ENCODE measurements at regions not wholly inside any gene's neighbourhood (a gene's known extent, or its start where the extent isn't known, plus 50 kb on each side); places are given as distances from the start of the nearest gene placed in this dataset.

DNA sequence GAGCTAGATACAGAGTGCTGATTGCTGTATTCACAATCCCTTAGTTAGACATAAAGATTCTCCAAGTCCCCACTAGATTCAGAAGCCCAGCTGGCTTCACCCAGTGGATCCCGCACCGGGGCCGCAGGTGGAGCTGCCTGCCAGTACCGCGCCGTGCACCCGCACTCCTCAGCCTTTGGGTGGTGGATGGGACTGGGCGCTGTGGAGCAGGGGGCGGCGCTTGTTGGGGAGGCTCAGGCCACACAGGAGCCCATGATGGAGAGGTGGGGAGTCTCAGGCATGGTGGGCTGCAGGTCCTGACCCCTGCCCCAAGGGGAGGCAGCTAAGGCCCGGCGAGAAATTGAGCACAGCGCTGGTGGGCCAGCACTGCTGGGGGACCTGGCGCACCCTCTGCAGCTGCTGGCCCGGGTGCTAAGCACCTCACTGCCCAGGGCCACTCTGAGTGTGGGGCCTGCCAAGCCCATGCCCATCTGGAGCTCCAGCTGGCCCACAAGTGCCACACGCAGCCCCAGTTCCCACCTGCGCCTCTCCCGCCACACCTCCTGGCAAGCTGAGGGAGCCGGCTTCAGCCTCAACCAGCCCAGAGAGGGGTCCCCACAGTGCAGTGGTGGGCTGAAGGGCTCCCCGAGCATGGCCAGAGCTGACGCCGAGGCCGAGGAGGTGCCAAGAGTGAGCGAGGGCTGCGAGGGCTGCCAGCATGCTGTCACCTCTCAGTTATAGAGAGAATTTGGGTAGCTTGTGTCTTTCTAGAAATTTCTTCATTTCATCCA is 417.6 kb downstream of the METTL15 start:
- no peak for DNase-seq (ENCODE audit: insufficient read length, low spot score)
- no peak for FAIRE-seq
- TF ChIP-seq PAX5 (IDR thresholded peaks at IDR 0.05; ENCODE audit: insufficient read depth, low read length, severe bottlenecking) = no peak
- no peak for TF ChIP-seq POLR2A (IDR thresholded peaks at IDR 0.05; ENCODE audit: low read depth, low read length)
- no peak for TF ChIP-seq POU2F2 (IDR thresholded peaks at IDR 0.05; ENCODE audit: low read depth, low read length)
- TF ChIP-seq SPI1 (IDR thresholded peaks at IDR 0.05; ENCODE audit: low read depth, low read length) = no peak
- no peak for TF ChIP-seq TAF1 (IDR thresholded peaks at IDR 0.05; ENCODE audit: low read depth, low read length)

- FAIRE-seq (no peak), DNase-seq (ENCODE audit: insufficient read length, low spot score) (no peak)
- TF ChIP-seq POLR2A (IDR thresholded peaks at IDR 0.05; ENCODE audit: low read depth, low read length) (no peak), PAX5 (IDR thresholded peaks at IDR 0.05; ENCODE audit: insufficient read depth, low read length, severe bottlenecking) (no peak), SPI1 (IDR thresholded peaks at IDR 0.05; ENCODE audit: low read depth, low read length) (no peak), TAF1 (IDR thresholded peaks at IDR 0.05; ENCODE audit: low read depth, low read length) (no peak), POU2F2 (IDR thresholded peaks at IDR 0.05; ENCODE audit: low read depth, low read length) (no peak)
Measured at GRCh38 chr11:28524098-28524497, 415.9 kb downstream of the METTL15 start.

DNA sequence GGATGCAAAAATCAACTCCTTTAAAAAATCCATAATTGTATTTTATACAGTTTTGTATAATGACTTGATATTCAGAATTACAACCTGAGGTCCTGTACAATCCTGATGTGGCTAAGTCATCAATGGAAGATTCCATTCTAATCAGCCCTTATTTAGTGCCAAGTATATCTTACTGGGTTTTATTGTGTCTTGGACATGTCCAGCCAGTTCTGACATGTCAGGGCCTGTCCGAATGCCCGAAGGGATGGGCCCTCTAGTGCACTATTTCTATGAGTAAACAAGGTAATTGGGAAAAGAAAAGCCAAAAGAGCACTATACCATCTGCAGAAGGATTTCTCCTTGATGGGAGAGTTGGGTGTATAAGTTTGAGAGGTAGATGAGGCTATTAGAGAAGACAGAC is 412.9 kb downstream of the METTL15 start:
- TF ChIP-seq POLR2A (IDR thresholded peaks at IDR 0.05; ENCODE audit: low read depth, low read length) (no peak), POLR2AphosphoS5 (IDR thresholded peaks at IDR 0.05; ENCODE audit: low read depth, low read length) (no peak), PAX5 (IDR thresholded peaks at IDR 0.05; ENCODE audit: insufficient read depth, low read length, severe bottlenecking) (no peak), TAF1 (IDR thresholded peaks at IDR 0.05; ENCODE audit: low read depth, low read length) (no peak), SPI1 (IDR thresholded peaks at IDR 0.05; ENCODE audit: low read depth, low read length) (no peak), POU2F2 (IDR thresholded peaks at IDR 0.05; ENCODE audit: low read depth, low read length) (no peak)
- FAIRE-seq = no peak

GRCh38 chr11:28520291-28520690 is 412.1 kb downstream of the METTL15 start:
- FAIRE-seq (no peak), DNase-seq (ENCODE audit: insufficient read length, low spot score) (no peak)
- TF ChIP-seq POLR2AphosphoS5 (IDR thresholded peaks at IDR 0.05; ENCODE audit: low read depth, low read length) (no peak), PAX5 (IDR thresholded peaks at IDR 0.05; ENCODE audit: insufficient read depth, low read length, severe bottlenecking) (no peak), SPI1 (IDR thresholded peaks at IDR 0.05; ENCODE audit: low read depth, low read length) (no peak), TAF1 (IDR thresholded peaks at IDR 0.05; ENCODE audit: low read depth, low read length) (no peak), POLR2A (IDR thresholded peaks at IDR 0.05; ENCODE audit: low read depth, low read length) (no peak), POU2F2 (IDR thresholded peaks at IDR 0.05; ENCODE audit: low read depth, low read length) (no peak)

More for the DNA sequence above, 412.9 kb downstream of the METTL15 start:
- DNase-seq (ENCODE audit: insufficient read length, low spot score) = no peak

DNA sequence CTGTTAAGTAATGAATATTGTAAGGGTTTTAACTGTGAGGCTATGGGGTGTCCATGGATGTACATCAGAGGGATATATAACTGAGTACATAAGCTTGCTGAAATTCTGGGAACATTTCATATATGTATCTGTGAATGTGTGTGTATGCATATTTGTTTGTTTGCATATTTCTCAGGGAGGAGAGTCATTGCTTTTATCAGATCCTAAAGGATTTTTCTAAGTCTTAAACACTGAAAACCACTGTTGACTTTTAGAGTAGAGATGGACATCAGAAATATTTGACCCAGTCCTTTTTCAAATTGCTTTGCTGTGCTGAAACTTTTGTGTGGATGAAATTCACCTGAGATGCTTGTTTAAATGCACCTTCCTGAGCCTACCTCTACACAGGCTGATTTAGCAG is 410.6 kb downstream of the METTL15 start:
- TF ChIP-seq POU2F2 (IDR thresholded peaks at IDR 0.05; ENCODE audit: low read depth, low read length) = no peak
- TF ChIP-seq POLR2A (IDR thresholded peaks at IDR 0.05; ENCODE audit: low read depth, low read length) = no peak
- no peak for TF ChIP-seq SPI1 (IDR thresholded peaks at IDR 0.05; ENCODE audit: low read depth, low read length)
- no peak for TF ChIP-seq PAX5 (IDR thresholded peaks at IDR 0.05; ENCODE audit: insufficient read depth, low read length, severe bottlenecking)
- no peak for TF ChIP-seq TAF1 (IDR thresholded peaks at IDR 0.05; ENCODE audit: low read depth, low read length)
- TF ChIP-seq POLR2AphosphoS5 (IDR thresholded peaks at IDR 0.05; ENCODE audit: low read depth, low read length) = no peak
- FAIRE-seq (no peak), DNase-seq (ENCODE audit: insufficient read length, low spot score) (no peak)

DNA sequence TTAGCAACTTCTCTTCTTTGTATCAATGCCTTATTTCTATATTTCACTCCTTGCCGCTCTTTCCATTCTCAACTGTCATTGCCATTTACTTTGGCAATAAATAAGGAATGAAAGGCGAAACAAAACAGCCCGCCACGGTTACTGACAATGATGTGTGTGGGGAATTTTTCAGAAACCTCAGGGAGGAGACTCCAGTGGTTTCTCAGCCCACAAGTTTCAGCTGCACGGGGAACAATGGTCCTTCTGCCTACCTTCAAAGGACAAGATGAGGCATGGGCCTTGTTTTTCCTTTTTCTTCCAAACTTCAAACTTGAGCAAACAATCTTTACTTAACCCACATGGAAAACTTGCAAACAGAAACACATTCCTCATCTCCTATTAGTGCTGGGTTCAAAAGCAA is 409.4 kb downstream of the METTL15 start:
- TF ChIP-seq TAF1 (IDR thresholded peaks at IDR 0.05; ENCODE audit: low read depth, low read length) = no peak
- DNase-seq (ENCODE audit: insufficient read length, low spot score) (no peak), FAIRE-seq (no peak)

- DNase-seq (ENCODE audit: insufficient read length, low spot score) = no peak
- TF ChIP-seq POLR2AphosphoS5 (IDR thresholded peaks at IDR 0.05; ENCODE audit: low read depth, low read length) = no peak
- no peak for TF ChIP-seq POU2F2 (IDR thresholded peaks at IDR 0.05; ENCODE audit: low read depth, low read length)
- TF ChIP-seq TAF1 (IDR thresholded peaks at IDR 0.05; ENCODE audit: low read depth, low read length) = no peak
- TF ChIP-seq POLR2A (IDR thresholded peaks at IDR 0.05; ENCODE audit: low read depth, low read length) = no peak
- no peak for TF ChIP-seq SPI1 (IDR thresholded peaks at IDR 0.05; ENCODE audit: low read depth, low read length)
- no peak for TF ChIP-seq PAX5 (IDR thresholded peaks at IDR 0.05; ENCODE audit: insufficient read depth, low read length, severe bottlenecking)
- no peak for FAIRE-seq
Measured at GRCh38 chr11:28514391-28514790, 406.2 kb downstream of the METTL15 start.

DNA sequence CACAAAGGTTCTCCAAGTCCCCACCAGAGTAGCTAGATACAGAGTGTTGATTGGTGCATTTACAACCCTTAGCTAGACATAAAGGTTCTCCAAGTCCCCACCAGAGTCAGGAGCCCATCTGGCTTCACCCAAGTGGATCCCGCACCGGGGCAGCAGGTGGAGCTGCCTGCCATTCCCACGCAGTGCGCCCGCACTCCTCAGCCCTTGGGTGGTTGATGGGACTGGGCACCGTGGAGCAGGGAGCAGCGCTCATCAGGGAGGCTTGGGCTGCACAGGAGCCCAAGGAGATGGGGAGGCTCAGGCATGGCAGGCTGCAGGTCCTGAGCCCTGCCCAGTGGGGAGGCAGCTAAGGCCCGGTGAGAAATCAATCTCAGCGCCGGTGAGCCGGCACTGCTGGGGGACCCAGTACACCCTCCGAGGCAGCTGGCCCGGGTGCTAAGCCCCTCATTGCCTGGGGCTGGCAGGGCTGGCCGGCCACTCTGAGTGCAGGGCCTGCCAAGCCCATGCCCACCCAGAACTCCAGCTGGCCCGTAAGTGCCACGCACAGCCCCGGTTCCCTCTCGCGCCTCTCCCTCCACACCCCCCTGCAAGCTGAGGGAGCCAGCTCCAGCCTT is 404.1 kb downstream of the METTL15 start:
- no peak for DNase-seq (ENCODE audit: insufficient read length, low spot score)
- TF ChIP-seq SPI1 (IDR thresholded peaks at IDR 0.05; ENCODE audit: low read depth, low read length) (no peak), PAX5 (IDR thresholded peaks at IDR 0.05; ENCODE audit: insufficient read depth, low read length, severe bottlenecking) (no peak), POLR2A (IDR thresholded peaks at IDR 0.05; ENCODE audit: low read depth, low read length) (no peak), TAF1 (IDR thresholded peaks at IDR 0.05; ENCODE audit: low read depth, low read length) (no peak), POLR2AphosphoS5 (IDR thresholded peaks at IDR 0.05; ENCODE audit: low read depth, low read length) (no peak), POU2F2 (IDR thresholded peaks at IDR 0.05; ENCODE audit: low read depth, low read length) (no peak)
- FAIRE-seq = no peak

- TF ChIP-seq PAX5 (IDR thresholded peaks at IDR 0.05; ENCODE audit: insufficient read depth, low read length, severe bottlenecking) = no peak
- no peak for TF ChIP-seq POLR2A (IDR thresholded peaks at IDR 0.05; ENCODE audit: low read depth, low read length)
- FAIRE-seq (no peak), DNase-seq (ENCODE audit: insufficient read length, low spot score) (no peak)
Measured at GRCh38 chr11:28505232-28505631, 397.0 kb downstream of the METTL15 start.

GRCh38 chr11:28504555-28505110 is 396.4 kb downstream of the METTL15 start:
- no peak for FAIRE-seq
- DNase-seq (ENCODE audit: insufficient read length, low spot score) = no peak
- TF ChIP-seq POLR2AphosphoS5 (IDR thresholded peaks at IDR 0.05; ENCODE audit: low read depth, low read length) (no peak), TAF1 (IDR thresholded peaks at IDR 0.05; ENCODE audit: low read depth, low read length) (no peak), POU2F2 (IDR thresholded peaks at IDR 0.05; ENCODE audit: low read depth, low read length) (no peak), PAX5 (IDR thresholded peaks at IDR 0.05; ENCODE audit: insufficient read depth, low read length, severe bottlenecking) (no peak), POLR2A (IDR thresholded peaks at IDR 0.05; ENCODE audit: low read depth, low read length) (no peak), SPI1 (IDR thresholded peaks at IDR 0.05; ENCODE audit: low read depth, low read length) (no peak)
